K562 (cell line): ENCODE measurements at regions not wholly inside any gene's neighbourhood (a gene's known extent, or its start where the extent isn't known, plus 50 kb on each side); places are given as distances from the start of the nearest gene placed in this dataset.
"Not testable (repeated sequence)": the region's sequence is repeated elsewhere in the genome, so short reads cannot be mapped to it uniquely, and the experiment has no call there.

ENCODE experiments used
- ATAC-seq: fragments of 200-7000 bp; cut with Tn5 transposase; 3 replicates; pipeline ENCODE4 v1.9.1; 2020; ENCODE audit warnings: moderate library complexity
- BruUV-seq: library from RNA; stranded (reverse); fragments of 400-500 nt; replicated peaks from 2 replicates; lab custom pipeline; 2021; lab: Mats Ljungman, UMichigan
- CTCF ChIA-PET: fragments of 300-600 bp; formaldehyde crosslinking; extraction: SDS; loops from one replicate; lab custom pipeline; 2021; ENCODE audit warnings: low intra/inter-chr PET ratio; lab: Yijun Ruan, JAX
- POLR2A ChIA-PET: fragments of 300-600, 350-650 bp; sonication (Branson Sonifier 250); formaldehyde crosslinking; extraction: SDS; loops from one replicate; lab custom pipeline; 2021; ENCODE audit warnings: antibody characterized with exemption, inconsistent platforms; lab: Yijun Ruan, JAX
- DNase-seq, 4 experiments: peaks; one replicate each; pipeline versions ENCODE4 v3.0.0 to v3.0.0-alpha.2; 2011 to 2018; ENCODE audit warnings: low spot score in 3 of 4, mixed read lengths in 3 of 4; ENCODE audit errors: extremely low read depth in 1 of 4
- FAIRE-seq: peaks from 2 replicates; lab custom pipeline; 2011; peaks lifted over from hg19 to GRCh38; lab: Jason Lieb, UNC
- H2AFZ ChIP-seq: 2 replicates; pipeline ENCODE4 v1.6.0; 2011; ENCODE audit warnings: low read depth, low read length, control low read depth, inconsistent platforms
- H3K27ac ChIP-seq: fragments of 200-600 bp; 3 replicates; pipeline ENCODE4 v1.8.0; 2011; ENCODE audit warnings: low read depth, mild to moderate bottlenecking, control low read depth, inconsistent platforms, low read length, moderate library complexity, mixed read lengths; ENCODE audit errors: extremely low read depth
- H3K27me3 ChIP-seq, 2 experiments: fragments of 300-600 bp in 1 of 2; 2 replicates in 1 of 2; 3 replicates in 1 of 2; pipeline versions ENCODE4 v1.6.0 to v1.8.0; 2011; ENCODE audit warnings: inconsistent platforms in 2 of 2, low read length in 2 of 2, mild to moderate bottlenecking in 1 of 2, mixed read lengths in 1 of 2, moderate library complexity in 1 of 2; ENCODE audit not compliant: control insufficient read depth in 2 of 2, insufficient read depth in 2 of 2
- H3K36me3 ChIP-seq: fragments of 300-600 bp; 3 replicates; pipeline ENCODE4 v1.8.0; 2011; ENCODE audit warnings: mild to moderate bottlenecking, low read length, inconsistent platforms; ENCODE audit not compliant: control insufficient read depth, insufficient read depth
- H3K4me1 ChIP-seq, 2 experiments: fragments of 200-600 bp in 1 of 2; replicated peaks in 1 of 2; 2 replicates in 1 of 2; 3 replicates in 1 of 2; pipeline versions ENCODE4 v1.5.1 to v1.8.0; 2011; ENCODE audit warnings: inconsistent platforms in 2 of 2, low read length in 2 of 2, mild to moderate bottlenecking in 1 of 2, mixed read lengths in 1 of 2, moderate library complexity in 1 of 2; ENCODE audit not compliant: control insufficient read depth in 2 of 2, insufficient read depth in 2 of 2
- H3K4me2 ChIP-seq: 2 replicates; pipeline ENCODE4 v1.6.1; 2011; ENCODE audit warnings: low read length, control low read depth, inconsistent platforms, mixed read lengths; ENCODE audit not compliant: insufficient read depth
- H3K4me3 ChIP-seq: fragments of 200-600 bp; sonication (generic), shearing (Covaris generic); 2 replicates; pipeline ENCODE4 v1.5.1; 2016; ENCODE audit warnings: control low read depth, inconsistent platforms
- H3K79me2 ChIP-seq: fragments of 200-600 bp; 3 replicates; pipeline ENCODE4 v1.8.0; 2011; ENCODE audit warnings: low read length, inconsistent platforms; ENCODE audit not compliant: control insufficient read depth, insufficient read depth
- H3K9ac ChIP-seq, 2 experiments: 2 replicates each; pipeline versions ENCODE4 v1.6.0 to v1.6.1; 2011; ENCODE audit warnings: low read depth in 2 of 2, low read length in 2 of 2, control low read depth in 1 of 2, inconsistent platforms in 1 of 2, mild to moderate bottlenecking in 1 of 2, mixed read lengths in 1 of 2; ENCODE audit not compliant: insufficient read depth in 1 of 2
- H3K9me1 ChIP-seq: one replicate; pipeline ENCODE4 v1.6.0; 2011; ENCODE audit warnings: inconsistent platforms, mild to moderate bottlenecking, low read length, moderate library complexity; ENCODE audit not compliant: control insufficient read depth, insufficient read depth
- H3K9me3 ChIP-seq: replicated peaks from 2 replicates; pipeline ENCODE4 v1.5.1; 2011; ENCODE audit warnings: low read depth, low read length, inconsistent platforms; ENCODE audit not compliant: control insufficient read depth, insufficient read depth
- H4K20me1 ChIP-seq: replicated peaks from 2 replicates; pipeline ENCODE4 v1.6.1; 2011; ENCODE audit warnings: low read length, inconsistent platforms, mixed read lengths; ENCODE audit not compliant: control insufficient read depth, insufficient read depth
- WGBS: fragments of 100-300 bp; shearing (Covaris generic); methylation state at CpG from one replicate; pipeline ENCODE4 v1.1.6; 2016; ENCODE audit warnings: low coverage, mixed read lengths; ENCODE audit not compliant: insufficient coverage; ENCODE audit errors: missing lambda C conversion rate; 5-methylcytosine and 5-hydroxymethylcytosine counted together
- in situ Hi-C: fragments of 300-500 bp; cut with MboI; formaldehyde crosslinking; loops from 4 replicates; pipeline ENCODE4 v1.15.0; 2018; ENCODE audit warnings: inconsistent platforms, mixed read lengths
- intact Hi-C: fragments of 100-400 bp; cut with micrococcal nuclease; formaldehyde crosslinking; loops from 2 replicates; pipeline ENCODE4 v1.14.2; 2022

- BruUV-seq, CTCF ChIA-PET, H3K79me2 ChIP-seq, H3K27ac ChIP-seq, H3K9me1 ChIP-seq, H3K36me3 ChIP-seq, H2AFZ ChIP-seq, ATAC-seq, DNase-seq, FAIRE-seq, H4K20me1 ChIP-seq, H3K4me2 ChIP-seq, H3K27me3 ChIP-seq, H3K9ac ChIP-seq, intact Hi-C loops, H3K4me3 ChIP-seq, POLR2A ChIA-PET, H3K9me3 ChIP-seq: not testable (repeated sequence)
- peaks cover 0 to 14% of the 10 kb centered on the region in 2 experiments; a peak in 3 of 5 replicates for H3K4me1 ChIP-seq
- in situ Hi-C loops = loop anchor here (25.0 kb wide), 1 partner anchor 1781 kb away; no protein-coding TSS in a partner anchor
- 15% methylated on average over 7 of the region's 11 CpGs for WGBS
These were observed 2752.2 kb downstream of the RPIA start for GRCh38 chr2:91443730-91444115.

- H3K4me2 ChIP-seq, H3K36me3 ChIP-seq, H3K9me3 ChIP-seq, H3K27ac ChIP-seq, ATAC-seq, H3K27me3 ChIP-seq, CTCF ChIA-PET, intact Hi-C loops, H4K20me1 ChIP-seq, H3K4me3 ChIP-seq, DNase-seq, FAIRE-seq, H3K9ac ChIP-seq, BruUV-seq, H3K79me2 ChIP-seq, H3K9me1 ChIP-seq, POLR2A ChIA-PET, H2AFZ ChIP-seq: not testable (repeated sequence)
- in situ Hi-C loops = loop anchor here (25.0 kb wide), 1 partner anchor 1783 kb away; no protein-coding TSS in a partner anchor
- 0% methylated on average over 2 of the region's 5 CpGs for WGBS
- peaks cover 0 to 14% of the 10 kb centered on the region in 2 experiments; a peak in 3 of 5 replicates for H3K4me1 ChIP-seq
These were observed 2754.2 kb downstream of the RPIA start for GRCh38 chr2:91445705-91446104.
